Stomach (tissue), 4 donors: ENCODE measurements at regions not wholly inside any gene's neighbourhood (a gene's known extent, or its start where the extent isn't known, plus 50 kb on each side); places are given as distances from the start of the nearest gene placed in this dataset.

ENCODE experiments used
- CTCF ChIP-seq, 7 experiments: fragments of 450-650 bp in 4 of 7; fragments of 200-600 bp in 3 of 7; sonication (generic) in 3 of 7; IDR thresholded peaks; one replicate each; pipeline ENCODE4 v1.5.1; 2016 to 2019; ENCODE audit warnings: antibody characterized with exemption in 7 of 7, control low read depth in 2 of 7, mild to moderate bottlenecking in 1 of 7
- POLR2AphosphoS5 ChIP-seq, 3 donors: sonication (generic); formaldehyde crosslinking; IDR thresholded peaks; one replicate each; pipeline ENCODE4 v1.6.1; 2016; ENCODE audit warnings: antibody characterized with exemption in 3 of 3

GRCh38 chr12:115750340-115750739, 527.2 kb downstream of the MED13L start:
- TF ChIP-seq CTCF (IDR thresholded peaks at IDR 0.05) = no peak
- no peak for TF ChIP-seq POLR2AphosphoS5 (IDR thresholded peaks at IDR 0.05)
